Esophagus (tissue), 2 donors: ENCODE measurements at regions not wholly inside any gene's neighbourhood (a gene's known extent, or its start where the extent isn't known, plus 50 kb on each side); places are given as distances from the start of the nearest gene placed in this dataset.
"Not testable (repeated sequence)": the region's sequence is repeated elsewhere in the genome, so short reads cannot be mapped to it uniquely, and the experiment has no call there.

ENCODE experiments used
- H3K27ac ChIP-seq, 2 donors: one replicate each; pipeline ENCODE4 v1.5.1; 2013; ENCODE audit warnings: low read depth in 2 of 2, mild to moderate bottlenecking in 2 of 2, inconsistent platforms in 1 of 2, low read length in 1 of 2, moderate library complexity in 1 of 2
- H3K27me3 ChIP-seq, 2 donors: one replicate each; pipeline ENCODE4 v1.6.1; 2013; ENCODE audit warnings: low read length in 2 of 2, control low read depth in 1 of 2, mild to moderate bottlenecking in 1 of 2; ENCODE audit not compliant: insufficient read depth in 2 of 2, control insufficient read depth in 1 of 2
- H3K36me3 ChIP-seq, 2 donors: one replicate each; pipeline ENCODE4 v1.6.1; 2013; ENCODE audit warnings: low read length in 1 of 2; ENCODE audit not compliant: control insufficient read depth in 2 of 2, insufficient read depth in 2 of 2
- H3K4me1 ChIP-seq, 2 donors: one replicate each; pipeline ENCODE4 v1.6.1; 2013; ENCODE audit warnings: low read length in 1 of 2; ENCODE audit not compliant: control insufficient read depth in 2 of 2, insufficient read depth in 2 of 2
- H3K4me3 ChIP-seq, 2 donors: one replicate each; pipeline ENCODE4 v1.5.1; 2013; ENCODE audit warnings: low read length in 2 of 2, mild to moderate bottlenecking in 2 of 2, low read depth in 1 of 2, moderate library complexity in 1 of 2
- H3K9me3 ChIP-seq, 2 donors: one replicate each; pipeline ENCODE4 v1.6.1; 2013; ENCODE audit warnings: mild to moderate bottlenecking in 2 of 2, low read depth in 1 of 2, low read length in 1 of 2, moderate library complexity in 1 of 2; ENCODE audit not compliant: control insufficient read depth in 2 of 2, insufficient read depth in 1 of 2
- WGBS, 2 donors: extraction: QIAGEN DNeasy Blood & Tissue Kit; methylation state at CpG; one replicate each; pipeline ENCODE4 v1.1.7; 2013; 5-methylcytosine and 5-hydroxymethylcytosine counted together
- donor health status: healthy with polysubstance abuse.
- donor health status: Bipolar disorder and iron deficiency.

- H3K36me3 ChIP-seq, H3K4me1 ChIP-seq, H3K27me3 ChIP-seq, H3K9me3 ChIP-seq: not testable (repeated sequence)
- peak overlapping the region; percentile 79 to 80 for H3K27ac ChIP-seq
- WGBS, 2 donors = 66 to 69% methylated on average over 6 of the region's 6 CpGs
- H3K4me3 ChIP-seq = peak overlapping the region; percentile 21 to 47
Observed at GRCh38 chr1:195722146-195722545, 886.1 kb downstream of the KCNT2 start.

GRCh38 chr1:195721210-195721971 is 886.8 kb downstream of the KCNT2 start:
- H3K4me1 ChIP-seq = peaks cover 0 to 3% of the 10 kb centered on the region in 2 donors
- WGBS, 2 donors = 58 to 67% methylated on average over 14 of the region's 14 CpGs
- no peaks in the 10 kb centered on the region for H3K27me3 ChIP-seq
- no peaks in the 10 kb centered on the region for H3K36me3 ChIP-seq
- peak overlapping the region; percentile 21 to 47 for H3K4me3 ChIP-seq
- H3K9me3 ChIP-seq = peaks cover 0 to 2% of the 10 kb centered on the region in 2 donors
- peak overlapping the region; percentile 79 to 85 for H3K27ac ChIP-seq

- H3K27ac ChIP-seq = no peak overlapping the region
- no peaks in the 10 kb centered on the region for H3K27me3 ChIP-seq
- no peaks in the 10 kb centered on the region for H3K36me3 ChIP-seq
- 53% methylated on average over 3 of the region's 3 CpGs for WGBS, 2 donors
- H3K4me1 ChIP-seq = no peaks in the 10 kb centered on the region
- no peak overlapping the region for H3K4me3 ChIP-seq
- peaks cover 0 to under 1% of the 10 kb centered on the region in 2 donors for H3K9me3 ChIP-seq
Observed at GRCh38 chr1:195717651-195718050, 890.6 kb downstream of the KCNT2 start.

GRCh38 chr1:195715652-195716051 is 892.6 kb downstream of the KCNT2 start:
- Histone ChIP-seq H3K36me3 (no peaks in the 10 kb centered on the region), H3K4me1 (no peaks in the 10 kb centered on the region), H3K9me3 (no peaks in the 10 kb centered on the region), H3K27ac (no peak overlapping the region), H3K27me3 (no peaks in the 10 kb centered on the region), H3K4me3 (no peak overlapping the region)
- 57 to 82% methylated on average over 2 of the region's 2 CpGs for WGBS, 2 donors

GRCh38 chr1:195714248-195714647 is 894.0 kb downstream of the KCNT2 start:
- Histone ChIP-seq H3K9me3 (no peaks in the 10 kb centered on the region), H3K27me3 (no peaks in the 10 kb centered on the region), H3K27ac (no peak overlapping the region), H3K4me1 (no peaks in the 10 kb centered on the region), H3K36me3 (no peaks in the 10 kb centered on the region), H3K4me3 (no peak overlapping the region)
- 19 to 32% methylated on average over 1 of the region's 1 CpG for WGBS, 2 donors

GRCh38 chr1:195709821-195710220 is 898.4 kb downstream of the KCNT2 start:
- no peaks in the 10 kb centered on the region for H3K27me3 ChIP-seq
- no peaks in the 10 kb centered on the region for H3K4me1 ChIP-seq
- H3K27ac ChIP-seq = no peak overlapping the region
- no peak overlapping the region for H3K4me3 ChIP-seq
- WGBS, 2 donors = 48 to 50% methylated on average over 3 of the region's 3 CpGs
- H3K9me3 ChIP-seq = no peaks in the 10 kb centered on the region
- no peaks in the 10 kb centered on the region for H3K36me3 ChIP-seq

GRCh38 chr1:195704028-195704427 is 904.2 kb downstream of the KCNT2 start:
- 90 to 92% methylated on average over 2 of the region's 2 CpGs for WGBS, 2 donors
- H3K9me3 ChIP-seq = no peaks in the 10 kb centered on the region
- no peaks in the 10 kb centered on the region for H3K36me3 ChIP-seq
- H3K27ac ChIP-seq = no peak overlapping the region
- H3K4me3 ChIP-seq = no peak overlapping the region
- no peaks in the 10 kb centered on the region for H3K27me3 ChIP-seq
- H3K4me1 ChIP-seq = no peaks in the 10 kb centered on the region

GRCh38 chr1:195701149-195701548 is 907.1 kb downstream of the KCNT2 start:
- no peak overlapping the region for H3K4me3 ChIP-seq
- WGBS, 2 donors = 67 to 73% methylated on average over 5 of the region's 5 CpGs
- no peaks in the 10 kb centered on the region for H3K36me3 ChIP-seq
- no peaks in the 10 kb centered on the region for H3K9me3 ChIP-seq
- H3K27me3 ChIP-seq = no peaks in the 10 kb centered on the region
- no peak overlapping the region for H3K27ac ChIP-seq
- no peaks in the 10 kb centered on the region for H3K4me1 ChIP-seq

- Histone ChIP-seq H3K4me3 (no peak overlapping the region), H3K4me1 (no peaks in the 10 kb centered on the region), H3K27ac (no peak overlapping the region), H3K36me3 (no peaks in the 10 kb centered on the region), H3K9me3 (no peaks in the 10 kb centered on the region), H3K27me3 (no peaks in the 10 kb centered on the region)
- 82 to 83% methylated on average over 2 of the region's 2 CpGs for WGBS, 2 donors
Observed at GRCh38 chr1:195697130-195697529, 911.1 kb downstream of the KCNT2 start.

GRCh38 chr1:195686764-195687163 is 921.5 kb downstream of the KCNT2 start:
- 68 to 81% methylated on average over 3 of the region's 3 CpGs for WGBS, 2 donors
- Histone ChIP-seq H3K27me3 (no peaks in the 10 kb centered on the region), H3K4me3 (no peak overlapping the region), H3K27ac (no peak overlapping the region), H3K36me3 (no peaks in the 10 kb centered on the region), H3K9me3 (no peaks in the 10 kb centered on the region), H3K4me1 (no peaks in the 10 kb centered on the region)
